H7 (cell line): ENCODE measurements at regions not wholly inside any gene's neighbourhood (a gene's known extent, or its start where the extent isn't known, plus 50 kb on each side); places are given as distances from the start of the nearest gene placed in this dataset.
"Not testable (repeated sequence)": the region's sequence is repeated elsewhere in the genome, so short reads cannot be mapped to it uniquely, and the experiment has no call there.

Source experiments
- DNase-seq: peaks from one replicate; pipeline ENCODE4 v3.0.0; 2012
- H3K27me3 ChIP-seq: 2 replicates; pipeline ENCODE4 v1.6.0; 2011; ENCODE audit warnings: mild to moderate bottlenecking, low read length; ENCODE audit not compliant: control insufficient read depth, insufficient read depth
- H3K36me3 ChIP-seq: replicated peaks from 2 replicates; pipeline ENCODE4 v1.5.1; 2011; ENCODE audit warnings: low read length; ENCODE audit not compliant: control insufficient read depth, insufficient read depth
- H3K4me3 ChIP-seq: 2 replicates; pipeline ENCODE4 v1.5.1; 2011; ENCODE audit warnings: low read depth, mild to moderate bottlenecking, control low read depth, low read length, moderate library complexity; ENCODE audit not compliant: insufficient read depth

DNA sequence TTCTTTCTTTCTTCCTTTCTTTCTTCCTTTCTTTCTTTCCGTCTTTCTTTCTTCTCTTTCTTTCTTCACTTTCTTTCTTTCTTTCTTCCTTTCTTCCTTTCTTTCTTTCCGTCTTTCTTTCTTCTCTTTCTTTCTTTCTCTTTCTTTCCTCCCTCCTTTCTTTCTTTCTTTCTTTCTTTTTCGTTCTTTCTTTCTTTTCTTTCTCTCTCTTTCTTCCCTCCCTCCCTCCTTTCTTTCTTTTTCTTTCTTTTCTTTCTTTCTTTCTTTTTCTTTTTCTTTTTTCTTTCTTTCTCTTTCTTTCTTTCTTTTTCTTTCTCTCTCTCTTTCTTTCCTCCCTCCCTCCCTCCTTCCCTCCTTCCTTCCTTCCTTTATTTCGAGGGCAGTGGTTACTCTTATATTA is 667.3 kb upstream of the PRMT6 start:
- DNase-seq, H3K4me3 ChIP-seq, H3K27me3 ChIP-seq, H3K36me3 ChIP-seq: not testable (repeated sequence)

DNA sequence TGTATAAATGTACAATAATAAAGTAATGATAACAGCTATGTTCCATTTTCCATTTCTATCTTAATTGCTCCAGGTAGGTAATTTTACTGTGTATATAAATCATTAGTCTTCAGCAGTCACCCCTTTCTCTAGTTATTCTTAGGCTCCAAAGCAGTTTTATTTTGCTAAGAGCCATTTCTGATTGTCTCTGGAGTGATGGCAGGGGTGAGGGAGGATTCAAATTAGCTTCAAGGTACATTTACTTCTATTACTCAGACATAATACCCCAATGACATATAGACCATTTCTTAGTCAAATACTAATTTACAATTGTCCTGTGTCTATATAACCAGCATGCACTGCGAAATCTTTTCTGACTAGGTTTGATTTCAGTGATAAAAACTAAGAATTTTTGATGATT is 663.4 kb upstream of the PRMT6 start:
- DNase-seq, result no peak
- Histone ChIP-seq H3K36me3 (no peaks in the 10 kb centered on the region), H3K4me3 (no peak overlapping the region), H3K27me3 (no peaks in the 10 kb centered on the region)

- no peaks in the 10 kb centered on the region for H3K27me3 ChIP-seq
- H3K4me3 ChIP-seq, result no peak overlapping the region
- DNase-seq, result no peak
- H3K36me3 ChIP-seq, result no peaks in the 10 kb centered on the region
These were observed 660.5 kb upstream of the PRMT6 start for GRCh38 chr1:106396020-106396419.

DNA sequence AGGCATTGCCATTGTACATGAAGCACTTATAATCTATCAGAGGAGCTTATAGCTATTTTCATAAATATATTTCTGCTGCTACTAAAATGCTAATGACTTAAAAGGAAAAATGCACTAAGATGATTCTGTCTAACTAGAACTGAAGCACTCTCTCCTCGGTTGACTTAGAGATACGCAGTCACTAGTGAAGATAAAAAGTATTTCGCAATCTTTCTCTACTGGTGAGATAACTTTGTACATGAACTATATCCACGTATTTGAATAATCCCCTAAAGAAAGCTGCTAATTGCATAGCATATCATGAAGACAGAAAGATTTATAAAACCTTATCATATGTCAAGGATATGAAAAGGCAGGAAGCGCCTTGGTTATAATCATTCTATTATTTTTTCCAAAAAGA is 658.1 kb upstream of the PRMT6 start:
- H3K4me3 ChIP-seq, result no peak overlapping the region
- H3K36me3 ChIP-seq, result no peaks in the 10 kb centered on the region
- DNase-seq, result no peak
- no peaks in the 10 kb centered on the region for H3K27me3 ChIP-seq

DNA sequence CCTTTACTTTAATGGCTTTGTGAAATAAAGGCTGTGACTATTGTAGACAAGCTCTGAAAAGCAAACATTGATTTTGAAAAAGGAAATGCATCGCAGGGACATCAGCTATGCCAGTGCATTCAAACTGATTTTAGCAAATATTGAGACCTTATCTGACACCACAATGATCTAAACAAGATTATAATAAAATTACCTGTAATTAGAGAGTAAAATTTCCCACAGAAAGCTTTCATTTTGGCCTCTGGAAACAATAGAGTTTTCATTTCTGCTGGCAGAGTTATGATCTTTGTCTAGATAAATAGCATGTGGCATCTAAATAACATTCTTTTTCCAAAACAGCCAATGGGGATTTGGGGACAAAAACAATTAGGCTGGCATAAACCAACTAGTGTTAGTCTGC is 650.4 kb upstream of the PRMT6 start:
- H3K36me3 ChIP-seq, result no peaks in the 10 kb centered on the region
- H3K27me3 ChIP-seq, result no peaks in the 10 kb centered on the region
- no peak overlapping the region for H3K4me3 ChIP-seq
- no peak for DNase-seq

DNA sequence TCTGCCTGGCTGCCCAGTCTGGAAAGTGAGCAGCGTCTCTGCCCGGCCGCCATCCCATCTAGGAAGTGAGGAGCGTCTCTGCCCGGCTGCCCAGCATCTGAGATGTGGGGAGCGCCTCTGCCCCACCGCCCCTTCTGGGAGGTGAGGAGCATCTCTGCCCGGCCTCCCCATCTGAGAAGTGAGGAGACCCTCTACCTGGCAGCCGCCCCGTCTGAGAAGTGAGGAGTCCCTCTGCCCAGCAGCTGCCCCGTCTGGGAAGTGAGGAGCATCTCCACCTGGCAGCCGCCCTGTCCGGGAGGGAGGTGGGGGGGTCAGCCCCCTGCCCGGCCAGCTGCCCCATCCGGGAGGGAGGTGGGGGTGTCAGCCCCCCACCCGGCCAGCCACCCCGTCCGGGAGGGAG is 644.2 kb upstream of the PRMT6 start:
- DNase-seq, H3K27me3 ChIP-seq, H3K36me3 ChIP-seq, H3K4me3 ChIP-seq: not testable (repeated sequence)

- H3K27me3 ChIP-seq, result no peaks in the 10 kb centered on the region
- DNase-seq, result no peak
- H3K36me3 ChIP-seq, result no peaks in the 10 kb centered on the region
These were observed 621.2 kb upstream of the PRMT6 start for GRCh38 chr1:106435269-106435668.

DNA sequence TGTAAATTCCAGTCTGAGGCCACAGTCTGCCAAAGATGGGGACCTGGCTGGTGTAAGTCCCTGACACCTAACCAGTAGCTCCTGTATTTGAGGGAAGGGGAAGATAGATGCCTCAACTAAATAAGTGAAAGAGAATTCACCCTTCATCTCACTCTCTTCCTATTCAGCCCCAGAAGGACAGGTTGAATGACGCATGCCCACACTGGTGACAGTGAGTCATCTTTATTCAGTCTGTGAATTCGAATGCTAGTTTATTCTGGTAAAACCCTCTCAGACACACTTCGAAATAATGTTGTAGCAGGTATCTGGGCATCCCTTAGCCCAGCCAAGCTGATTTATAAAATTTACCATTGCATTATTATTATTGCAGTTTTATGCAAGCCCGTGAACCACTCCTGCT is 617.0 kb upstream of the PRMT6 start:
- Histone ChIP-seq H3K36me3 (no peaks in the 10 kb centered on the region), H3K4me3 (no peak overlapping the region), H3K27me3 (no peaks in the 10 kb centered on the region)
- DNase-seq, result no peak

More at GRCh38 chr1:106435269-106435668, 621.2 kb upstream of the PRMT6 start:
- H3K4me3 ChIP-seq, result no peak overlapping the region

DNA sequence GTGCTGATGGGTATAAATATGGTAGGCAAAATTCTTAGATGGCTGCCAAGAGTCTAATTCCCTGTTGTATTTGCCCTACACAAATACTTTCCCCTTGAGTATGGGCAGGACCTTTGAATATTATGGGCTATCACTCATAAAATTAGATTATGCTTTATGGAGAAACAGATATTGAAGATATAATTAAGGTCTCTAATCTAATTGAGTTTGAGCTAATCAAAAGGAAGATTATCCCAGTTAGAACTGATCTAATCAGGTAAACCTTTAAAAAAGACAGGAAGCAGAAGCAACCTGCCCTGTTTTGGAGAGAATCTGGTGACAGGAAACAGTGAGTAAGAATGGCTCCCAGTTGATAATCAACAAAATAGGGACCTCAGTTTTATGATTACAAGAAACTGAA is 609.0 kb upstream of the PRMT6 start:
- Histone ChIP-seq H3K4me3 (no peak overlapping the region), H3K27me3 (no peaks in the 10 kb centered on the region), H3K36me3 (no peaks in the 10 kb centered on the region)
- DNase-seq, result no peak

- no peaks in the 10 kb centered on the region for H3K36me3 ChIP-seq
- H3K4me3 ChIP-seq, result no peak overlapping the region
- no peaks in the 10 kb centered on the region for H3K27me3 ChIP-seq
- DNase-seq, result no peak
These were observed 599.6 kb upstream of the PRMT6 start for GRCh38 chr1:106456832-106457231.

DNA sequence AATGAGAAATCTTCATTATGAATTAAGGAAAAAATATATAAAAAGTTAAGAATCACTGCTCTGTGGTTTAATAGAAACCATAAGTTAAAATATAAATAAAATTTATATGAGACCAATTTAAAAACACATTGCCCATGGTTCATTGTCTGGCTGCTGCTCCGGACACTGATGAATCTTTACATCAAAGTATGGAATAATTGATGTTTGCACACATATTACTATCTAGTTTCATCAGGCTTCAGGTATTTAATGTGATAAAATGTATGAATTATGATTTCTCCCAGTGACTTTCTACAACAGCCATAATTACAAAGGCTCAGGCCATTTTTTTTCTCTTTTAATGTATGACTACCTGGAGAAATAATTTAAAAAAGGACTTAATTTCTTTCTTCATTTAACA is 599.1 kb upstream of the PRMT6 start:
- Histone ChIP-seq H3K27me3 (no peaks in the 10 kb centered on the region), H3K4me3 (no peak overlapping the region), H3K36me3 (no peaks in the 10 kb centered on the region)
- no peak for DNase-seq

DNA sequence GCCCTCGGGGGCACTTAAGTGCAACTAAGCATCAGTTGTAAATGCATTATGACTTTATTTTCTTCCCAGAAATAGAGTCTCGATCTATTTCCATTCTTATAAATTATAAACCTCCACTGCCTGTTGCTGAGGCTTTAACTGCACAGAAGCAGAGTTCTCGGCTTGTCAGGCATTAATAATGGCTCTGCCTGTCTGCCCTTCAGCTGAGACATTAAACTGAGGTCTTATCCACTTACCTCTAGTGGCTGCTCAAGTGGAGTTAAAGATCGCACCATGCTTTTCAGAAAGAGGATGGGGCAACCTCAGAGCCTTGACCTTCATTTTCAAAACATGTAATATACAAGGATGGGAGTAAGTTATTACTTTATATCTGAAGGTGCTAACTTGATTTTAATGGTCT is 597.6 kb upstream of the PRMT6 start:
- no peak for DNase-seq
- no peaks in the 10 kb centered on the region for H3K27me3 ChIP-seq
- H3K36me3 ChIP-seq, result no peaks in the 10 kb centered on the region
- no peak overlapping the region for H3K4me3 ChIP-seq

DNA sequence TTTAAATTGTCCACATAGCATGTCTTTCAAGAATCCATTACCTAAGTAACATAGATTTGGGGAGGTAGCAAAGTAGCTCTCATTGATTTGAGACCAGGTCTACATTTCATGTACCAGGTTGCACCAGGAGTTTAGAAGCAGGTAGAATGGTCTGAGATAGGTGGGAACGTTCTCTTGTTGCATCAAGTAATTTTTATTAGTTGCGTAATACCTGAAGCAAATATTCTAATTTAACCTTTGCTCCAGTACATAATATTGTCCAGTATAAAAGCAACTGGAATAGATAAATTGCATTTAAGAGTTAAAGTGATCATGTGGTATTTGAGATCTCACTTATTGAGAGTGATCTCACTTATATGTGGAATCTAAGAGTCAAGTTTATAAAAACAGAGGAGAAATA is 597.1 kb upstream of the PRMT6 start:
- no peaks in the 10 kb centered on the region for H3K27me3 ChIP-seq
- no peak overlapping the region for H3K4me3 ChIP-seq
- no peaks in the 10 kb centered on the region for H3K36me3 ChIP-seq
- no peak for DNase-seq

- DNase-seq, result no peak
- no peak overlapping the region for H3K4me3 ChIP-seq
- no peaks in the 10 kb centered on the region for H3K36me3 ChIP-seq
- no peaks in the 10 kb centered on the region for H3K27me3 ChIP-seq
These were observed 590.8 kb upstream of the PRMT6 start for GRCh38 chr1:106465666-106466065.

DNA sequence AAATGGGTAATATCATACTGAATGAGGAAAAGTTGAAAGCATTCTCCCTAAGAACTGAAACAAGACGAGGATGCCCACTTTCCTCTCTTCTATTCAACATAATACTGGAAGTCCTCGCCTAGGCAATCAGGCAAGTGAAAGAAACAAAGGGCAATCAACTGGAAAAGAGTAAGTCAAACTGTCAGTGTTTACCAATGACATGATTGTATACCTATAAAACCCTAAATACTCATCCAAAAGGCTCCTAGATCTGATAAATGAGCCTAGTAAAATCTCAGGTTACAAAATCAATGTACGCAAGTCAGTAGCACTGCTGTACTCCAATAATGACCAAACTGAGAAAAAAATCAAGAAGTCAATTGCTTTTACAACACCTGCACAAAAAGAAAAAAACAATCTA is 575.8 kb upstream of the PRMT6 start:
- no peak overlapping the region for H3K4me3 ChIP-seq
- no peak for DNase-seq
- no peaks in the 10 kb centered on the region for H3K36me3 ChIP-seq
- H3K27me3 ChIP-seq, result no peaks in the 10 kb centered on the region

GRCh38 chr1:106492880-106493279 is 563.6 kb upstream of the PRMT6 start:
- DNase-seq, result no peak
- no peaks in the 10 kb centered on the region for H3K36me3 ChIP-seq
- no peak overlapping the region for H3K4me3 ChIP-seq
- H3K27me3 ChIP-seq, result no peaks in the 10 kb centered on the region
